ENCODE measurements at regions not wholly inside any gene's neighbourhood (a gene's known extent, or its start where the extent isn't known, plus 50 kb on each side); places are given as distances from the start of the nearest gene placed in this dataset.

- FAIRE-seq (no peak), DNase-seq (no peak), ATAC-seq (no peak)
- 83 to 89% methylated on average over 1 of the region's 1 CpG for WGBS, 2 donors
- Histone ChIP-seq H3K4me3 (no peak overlapping the region), H3K27ac (no peak overlapping the region), H3K27me3 (no peaks in the 10 kb centered on the region), H3K4me1 (no peaks in the 10 kb centered on the region), H3K36me3 (no peaks in the 10 kb centered on the region), H3K9me3 (no peaks in the 10 kb centered on the region)
- intact Hi-C loops (cut with DNase I) = no loop called here
- TF ChIP-seq CTCF (IDR thresholded peaks at IDR 0.05) = no peak
Measured at GRCh38 chr6:92271091-92271490, 1148.3 kb downstream of the EPHA7 start.

GRCh38 chr6:92270365-92270764 lies 1149.0 kb downstream of the EPHA7 start:
- no peak for FAIRE-seq
- no peak for DNase-seq
- ATAC-seq = no peak
- TF ChIP-seq CTCF (IDR thresholded peaks at IDR 0.05) = no peak
- no peak overlapping the region for H3K27ac ChIP-seq
- no peaks in the 10 kb centered on the region for H3K4me1 ChIP-seq
- H3K4me3 ChIP-seq = no peak overlapping the region
- intact Hi-C loops (cut with DNase I) = no loop called here
- 73 to 80% methylated on average over 6 of the region's 6 CpGs for WGBS, 2 donors
- no peaks in the 10 kb centered on the region for H3K36me3 ChIP-seq
- H3K27me3 ChIP-seq = no peaks in the 10 kb centered on the region
- H3K9me3 ChIP-seq = no peaks in the 10 kb centered on the region

- Histone ChIP-seq H3K9me3 (no peaks in the 10 kb centered on the region), H3K4me1 (no peaks in the 10 kb centered on the region), H3K4me3 (no peak overlapping the region), H3K27ac (no peak overlapping the region), H3K27me3 (no peaks in the 10 kb centered on the region), H3K36me3 (no peaks in the 10 kb centered on the region)
- DNase-seq (no peak), ATAC-seq (no peak), FAIRE-seq (no peak)
- WGBS, 2 donors = 73 to 92% methylated on average over 1 of the region's 1 CpG
- no peak for TF ChIP-seq CTCF (IDR thresholded peaks at IDR 0.05)
- intact Hi-C loops (cut with DNase I) = no loop called here
Measured at GRCh38 chr6:92267335-92267734, 1152.0 kb downstream of the EPHA7 start.

GRCh38 chr6:92263864-92264263 lies 1155.5 kb downstream of the EPHA7 start:
- no peak for ATAC-seq
- no peak for DNase-seq
- WGBS, 2 donors = 42 to 56% methylated on average over 6 of the region's 6 CpGs
- no peaks in the 10 kb centered on the region for H3K4me1 ChIP-seq
- H3K9me3 ChIP-seq = no peaks in the 10 kb centered on the region
- H3K27ac ChIP-seq = no peak overlapping the region
- no peak for FAIRE-seq
- TF ChIP-seq CTCF (IDR thresholded peaks at IDR 0.05) = no peak
- no peaks in the 10 kb centered on the region for H3K36me3 ChIP-seq
- H3K4me3 ChIP-seq = no peak overlapping the region
- intact Hi-C loops (cut with DNase I) = no loop called here
- no peaks in the 10 kb centered on the region for H3K27me3 ChIP-seq

GRCh38 chr6:92259171-92259570 lies 1160.2 kb downstream of the EPHA7 start:
- ATAC-seq (no peak), FAIRE-seq (no peak), DNase-seq (no peak)
- Histone ChIP-seq H3K27me3 (no peaks in the 10 kb centered on the region), H3K4me1 (no peaks in the 10 kb centered on the region), H3K27ac (no peak overlapping the region), H3K9me3 (no peaks in the 10 kb centered on the region), H3K4me3 (no peak overlapping the region), H3K36me3 (no peaks in the 10 kb centered on the region)
- 43 to 63% methylated on average over 2 of the region's 2 CpGs for WGBS, 2 donors
- no peak for TF ChIP-seq CTCF (IDR thresholded peaks at IDR 0.05)
- intact Hi-C loops (cut with DNase I) = no loop called here
